ENCODE measurements at regions not wholly inside any gene's neighbourhood (a gene's known extent, or its start where the extent isn't known, plus 50 kb on each side); places are given as distances from the start of the nearest gene placed in this dataset.

DNA sequence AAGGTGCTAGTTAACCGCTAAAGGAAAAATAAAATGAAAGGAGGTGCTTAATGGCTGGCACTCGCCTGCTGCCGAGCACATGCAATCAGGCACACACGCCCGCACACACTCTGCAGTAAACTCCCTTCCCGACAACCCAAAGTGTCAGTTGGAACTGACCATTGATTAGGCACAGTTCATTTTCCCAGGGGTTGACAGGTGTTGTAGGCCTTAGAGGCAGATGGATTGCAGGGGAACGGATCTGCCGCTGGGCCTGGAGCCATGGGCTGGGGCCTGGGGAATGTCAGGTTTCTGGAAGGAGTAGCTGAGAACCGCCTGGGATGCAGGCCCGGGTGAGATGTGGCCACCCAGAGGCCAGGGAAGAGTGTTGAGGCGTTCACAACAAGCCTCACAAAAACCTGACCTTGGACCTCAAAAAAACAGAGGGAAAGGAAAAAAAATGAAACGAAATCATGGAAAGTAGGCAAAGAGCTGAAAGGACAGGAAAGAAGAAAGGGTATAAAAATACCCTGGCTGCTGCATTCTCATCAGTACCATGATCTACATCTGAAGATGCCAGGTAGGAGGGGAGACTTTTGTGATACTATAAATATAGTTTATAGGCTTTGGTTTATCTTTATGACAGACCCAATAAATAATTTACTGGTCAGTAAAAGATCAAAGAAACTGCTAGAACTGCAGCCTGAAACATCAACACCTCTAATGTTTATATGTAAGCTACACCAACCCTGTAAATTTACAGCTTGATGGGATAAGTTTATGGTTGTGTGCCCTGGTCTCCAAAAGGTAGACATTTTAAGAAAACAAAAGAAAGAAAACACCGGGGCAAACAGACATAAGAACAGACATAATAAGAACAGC is 313.4 kb downstream of the BUD13 start:
- H3K4me1 Mint-ChIP-seq, result peaks cover 24% of the 10 kb centered on the region
- DNase-seq (ENCODE audit: low spot score in 2 of 2, unreplicated experiment in 2 of 2), result no peak
- H3K9me3 Mint-ChIP-seq, result no peaks in the 10 kb centered on the region
- H3K27ac Mint-ChIP-seq, result no peak overlapping the region
- H3K27me3 Mint-ChIP-seq (ENCODE audit: low read depth), result peaks cover 57% of the 10 kb centered on the region
- no peak overlapping the region for H3K4me3 Mint-ChIP-seq
- TF ChIP-seq, protein P1, sequence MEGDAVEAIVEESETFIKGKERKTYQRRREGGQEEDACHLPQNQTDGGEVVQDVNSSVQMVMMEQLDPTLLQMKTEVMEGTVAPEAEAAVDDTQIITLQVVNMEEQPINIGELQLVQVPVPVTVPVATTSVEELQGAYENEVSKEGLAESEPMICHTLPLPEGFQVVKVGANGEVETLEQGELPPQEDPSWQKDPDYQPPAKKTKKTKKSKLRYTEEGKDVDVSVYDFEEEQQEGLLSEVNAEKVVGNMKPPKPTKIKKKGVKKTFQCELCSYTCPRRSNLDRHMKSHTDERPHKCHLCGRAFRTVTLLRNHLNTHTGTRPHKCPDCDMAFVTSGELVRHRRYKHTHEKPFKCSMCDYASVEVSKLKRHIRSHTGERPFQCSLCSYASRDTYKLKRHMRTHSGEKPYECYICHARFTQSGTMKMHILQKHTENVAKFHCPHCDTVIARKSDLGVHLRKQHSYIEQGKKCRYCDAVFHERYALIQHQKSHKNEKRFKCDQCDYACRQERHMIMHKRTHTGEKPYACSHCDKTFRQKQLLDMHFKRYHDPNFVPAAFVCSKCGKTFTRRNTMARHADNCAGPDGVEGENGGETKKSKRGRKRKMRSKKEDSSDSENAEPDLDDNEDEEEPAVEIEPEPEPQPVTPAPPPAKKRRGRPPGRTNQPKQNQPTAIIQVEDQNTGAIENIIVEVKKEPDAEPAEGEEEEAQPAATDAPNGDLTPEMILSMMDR (IDR thresholded peaks at IDR 0.05; ENCODE audit: unreplicated experiment), result no peak
- no peaks in the 10 kb centered on the region for H3K36me3 Mint-ChIP-seq

DNA sequence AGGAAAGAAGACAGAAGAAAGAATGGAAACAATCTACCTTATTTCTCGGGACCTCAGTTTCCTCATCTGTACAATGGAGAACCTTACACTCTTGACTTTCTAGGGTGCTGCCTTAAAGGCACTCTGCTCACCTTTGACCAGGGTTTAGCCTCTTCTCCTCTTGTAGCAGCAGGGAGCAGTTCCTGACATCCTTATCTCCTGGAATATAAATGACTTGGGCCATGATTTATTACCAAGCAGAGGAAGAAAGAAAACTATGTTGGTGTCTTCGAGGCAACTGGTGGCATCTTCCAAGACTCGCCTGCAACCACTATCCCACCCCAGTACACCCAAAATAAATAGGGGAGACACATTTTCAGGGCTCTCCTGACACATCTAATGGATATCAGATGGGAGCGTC is 314.2 kb downstream of the BUD13 start:
- Mint-ChIP-seq H3K27ac (no peak overlapping the region), H3K4me3 (no peak overlapping the region), H3K4me1 (peaks cover 24% of the 10 kb centered on the region), H3K9me3 (no peaks in the 10 kb centered on the region), H3K27me3 (ENCODE audit: low read depth) (peaks cover 58% of the 10 kb centered on the region), H3K36me3 (no peaks in the 10 kb centered on the region)
- no peak for DNase-seq (ENCODE audit: low spot score in 2 of 2, unreplicated experiment in 2 of 2)
- TF ChIP-seq, protein P1 (IDR thresholded peaks at IDR 0.05; ENCODE audit: unreplicated experiment), result no peak

DNA sequence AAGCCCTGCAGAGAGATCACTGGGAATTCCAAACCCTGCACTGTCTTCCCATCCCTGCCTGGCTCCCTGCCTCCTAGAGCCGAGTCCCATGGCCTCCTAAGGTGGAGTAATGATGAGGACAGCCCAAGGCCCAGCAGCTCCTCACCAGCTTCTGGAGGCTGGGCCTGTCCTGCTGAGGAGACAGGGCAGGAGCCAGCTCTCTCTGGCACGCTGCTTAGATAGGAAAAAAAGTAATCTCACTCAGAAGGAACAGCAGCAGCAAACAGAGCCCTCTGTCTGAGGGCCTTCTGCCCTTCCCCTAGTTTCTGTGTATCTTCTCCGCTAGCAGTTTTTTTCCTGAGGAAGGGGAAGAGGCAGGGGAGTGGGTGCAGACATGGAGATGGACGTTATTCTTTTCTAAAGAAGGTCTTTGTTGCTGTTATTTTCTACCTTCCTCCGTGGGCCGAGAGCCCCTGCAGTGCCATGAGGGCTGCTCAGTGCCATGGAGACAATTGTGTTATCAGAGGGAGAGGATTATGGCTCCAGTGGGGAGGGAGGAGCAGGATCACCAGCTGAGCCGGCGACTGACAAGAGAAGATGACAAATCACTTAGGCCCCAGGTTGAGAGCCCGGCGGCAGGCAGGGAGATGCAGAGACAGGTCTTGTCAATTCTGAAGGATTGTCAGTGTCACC is 315.3 kb downstream of the BUD13 start:
- DNase-seq (ENCODE audit: low spot score in 2 of 2, unreplicated experiment in 2 of 2), result no peak
- Mint-ChIP-seq H3K9me3 (no peaks in the 10 kb centered on the region), H3K4me1 (peaks cover 24% of the 10 kb centered on the region), H3K4me3 (no peak overlapping the region), H3K27me3 (ENCODE audit: low read depth) (peaks cover 49% of the 10 kb centered on the region), H3K36me3 (no peaks in the 10 kb centered on the region), H3K27ac (no peak overlapping the region)
- TF ChIP-seq, protein P1 (IDR thresholded peaks at IDR 0.05; ENCODE audit: unreplicated experiment), result no peak

DNA sequence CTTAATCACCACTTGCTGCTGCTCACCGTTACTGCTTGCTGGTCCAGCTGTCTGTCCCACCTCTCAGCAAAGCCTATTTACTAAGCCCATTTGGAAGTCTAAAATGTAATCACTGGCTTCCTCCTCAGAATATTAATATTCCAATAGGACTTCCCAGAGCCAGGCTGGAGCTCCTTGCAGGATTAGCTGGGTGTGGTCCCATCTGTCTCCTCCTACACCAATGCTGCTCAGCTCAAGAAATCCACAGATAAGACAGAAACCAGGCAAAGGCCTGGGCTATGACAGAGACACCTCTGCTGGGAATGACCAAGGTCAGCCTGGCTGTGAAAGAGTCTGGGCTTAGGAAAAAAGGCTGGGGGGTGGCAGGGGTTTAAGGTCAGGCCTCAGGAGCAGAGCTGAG is 317.8 kb downstream of the BUD13 start:
- no peak overlapping the region for H3K4me3 Mint-ChIP-seq
- peaks cover 13% of the 10 kb centered on the region for H3K9me3 Mint-ChIP-seq
- peaks cover 41% of the 10 kb centered on the region for H3K27me3 Mint-ChIP-seq (ENCODE audit: low read depth)
- peaks cover 21% of the 10 kb centered on the region for H3K4me1 Mint-ChIP-seq
- TF ChIP-seq, protein P1 (IDR thresholded peaks at IDR 0.05; ENCODE audit: unreplicated experiment), result no peak
- no peak for DNase-seq (ENCODE audit: low spot score in 2 of 2, unreplicated experiment in 2 of 2)
- no peaks in the 10 kb centered on the region for H3K36me3 Mint-ChIP-seq
- H3K27ac Mint-ChIP-seq, result no peak overlapping the region

DNA sequence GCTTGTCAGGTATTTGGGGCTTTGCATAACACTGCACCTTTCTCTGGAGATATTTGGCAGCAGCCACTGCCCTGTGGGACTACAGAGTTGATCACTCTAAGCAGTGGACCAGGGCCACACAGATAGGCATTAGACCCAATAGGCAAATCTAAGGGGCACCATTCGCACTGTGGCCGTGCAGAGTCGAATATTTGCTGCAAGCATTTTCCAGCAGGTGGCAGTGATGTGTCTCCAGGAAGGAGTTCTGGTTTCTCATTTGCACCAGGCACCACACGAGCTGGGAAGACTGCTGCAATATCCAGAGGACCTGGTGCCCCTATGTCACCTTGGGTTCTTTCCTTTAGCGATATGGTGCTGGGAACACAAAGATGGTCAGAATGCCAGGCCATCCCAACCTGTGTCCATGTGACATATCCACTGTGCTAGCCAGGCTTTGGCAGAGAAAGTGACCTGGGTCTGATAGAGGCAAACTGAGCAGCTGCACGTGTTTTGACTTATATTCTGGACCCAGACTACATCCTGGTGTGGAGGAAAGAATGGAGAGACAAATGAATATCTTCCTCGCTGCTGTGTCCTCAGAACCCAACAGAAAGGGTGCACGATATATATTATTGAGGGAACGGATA is 318.7 kb downstream of the BUD13 start:
- TF ChIP-seq, protein P1 (IDR thresholded peaks at IDR 0.05; ENCODE audit: unreplicated experiment), result peak; percentile 42
- Mint-ChIP-seq H3K27me3 (ENCODE audit: low read depth) (peaks cover 38% of the 10 kb centered on the region), H3K27ac (no peak overlapping the region), H3K9me3 (peaks cover 13% of the 10 kb centered on the region), H3K4me3 (no peak overlapping the region), H3K4me1 (peaks cover 16% of the 10 kb centered on the region), H3K36me3 (no peaks in the 10 kb centered on the region)
- peak in 1 of 2 experiments; percentile 49 for DNase-seq (ENCODE audit: low spot score in 2 of 2, unreplicated experiment in 2 of 2)

Measured in mesothelial cell of epicardium (in vitro differentiated cells).